ENCODE measurements at regions not wholly inside any gene's neighbourhood (a gene's known extent, or its start where the extent isn't known, plus 50 kb on each side); places are given as distances from the start of the nearest gene placed in this dataset.

- no peaks in the 10 kb centered on the region for H3K36me3 ChIP-seq (ENCODE audit: insufficient read depth, low read length)
- H3K27ac ChIP-seq (ENCODE audit: low read length): no peak overlapping the region
- no peak for DNase-seq
- H3K4me2 ChIP-seq (ENCODE audit: insufficient read depth, low read length): no peak overlapping the region
- no peak overlapping the region for H3K9ac ChIP-seq (ENCODE audit: low read depth, low read length)
- no peaks in the 10 kb centered on the region for H4K20me1 ChIP-seq (ENCODE audit: insufficient read depth, low read length)
- H3K4me1 ChIP-seq (ENCODE audit: insufficient read depth, low read length): no peaks in the 10 kb centered on the region
- H2AFZ ChIP-seq (ENCODE audit: low read depth, low read length): no peak overlapping the region
- ATAC-seq (ENCODE audit: insufficient read depth, low read depth): no peak
- H3K79me2 ChIP-seq (ENCODE audit: insufficient read depth, low read length): no peaks in the 10 kb centered on the region
- no peaks in the 10 kb centered on the region for H3K27me3 ChIP-seq (ENCODE audit: insufficient read depth, low read length, poor library complexity)
- TF ChIP-seq, protein P1, sequence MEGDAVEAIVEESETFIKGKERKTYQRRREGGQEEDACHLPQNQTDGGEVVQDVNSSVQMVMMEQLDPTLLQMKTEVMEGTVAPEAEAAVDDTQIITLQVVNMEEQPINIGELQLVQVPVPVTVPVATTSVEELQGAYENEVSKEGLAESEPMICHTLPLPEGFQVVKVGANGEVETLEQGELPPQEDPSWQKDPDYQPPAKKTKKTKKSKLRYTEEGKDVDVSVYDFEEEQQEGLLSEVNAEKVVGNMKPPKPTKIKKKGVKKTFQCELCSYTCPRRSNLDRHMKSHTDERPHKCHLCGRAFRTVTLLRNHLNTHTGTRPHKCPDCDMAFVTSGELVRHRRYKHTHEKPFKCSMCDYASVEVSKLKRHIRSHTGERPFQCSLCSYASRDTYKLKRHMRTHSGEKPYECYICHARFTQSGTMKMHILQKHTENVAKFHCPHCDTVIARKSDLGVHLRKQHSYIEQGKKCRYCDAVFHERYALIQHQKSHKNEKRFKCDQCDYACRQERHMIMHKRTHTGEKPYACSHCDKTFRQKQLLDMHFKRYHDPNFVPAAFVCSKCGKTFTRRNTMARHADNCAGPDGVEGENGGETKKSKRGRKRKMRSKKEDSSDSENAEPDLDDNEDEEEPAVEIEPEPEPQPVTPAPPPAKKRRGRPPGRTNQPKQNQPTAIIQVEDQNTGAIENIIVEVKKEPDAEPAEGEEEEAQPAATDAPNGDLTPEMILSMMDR (IDR thresholded peaks at IDR 0.05; ENCODE audit: borderline replicate concordance, extremely low read depth, low read length, poor library complexity, severe bottlenecking): no peak
- TF ChIP-seq EZH2 (IDR thresholded peaks at IDR 0.05; ENCODE audit: borderline replicate concordance, low read depth, low read length, severe bottlenecking): no peak
- no peaks in the 10 kb centered on the region for H3K9me3 ChIP-seq (ENCODE audit: insufficient read depth, low read length, severe bottlenecking)
- H3K4me3 ChIP-seq (ENCODE audit: low read depth in 1 of 2, low read length in 2 of 2): no peak overlapping the region
Measured at GRCh38 chrX:123809854-123810375, 49.9 kb upstream of the XIAP start.
